Liver (tissue), 3 donors: ENCODE measurements at regions not wholly inside any gene's neighbourhood (a gene's known extent, or its start where the extent isn't known, plus 50 kb on each side); places are given as distances from the start of the nearest gene placed in this dataset.

Experiments used
- CTCF ChIP-seq: fragments of 150-350 bp; IDR thresholded peaks from 2 replicates; pipeline ENCODE4 v1.5.1; 2017; ENCODE audit warnings: improper control_type of control experiment, low read depth, low read length; ENCODE audit not compliant: missing input control
- RAD21 ChIP-seq, 2 donors: IDR thresholded peaks; 2 replicates each; pipeline ENCODE4 v1.6.1; 2016; ENCODE audit warnings: antibody characterized with exemption in 2 of 2, mild to moderate bottlenecking in 2 of 2
- SP1 ChIP-seq: IDR thresholded peaks from 2 replicates; pipeline ENCODE4 v1.6.1; 2018; ENCODE audit warnings: antibody characterized with exemption, mild to moderate bottlenecking
- TAF1 ChIP-seq: conservative IDR thresholded peaks from 2 replicates; pipeline ENCODE4 v1.6.1; 2016; ENCODE audit warnings: antibody characterized with exemption, mild to moderate bottlenecking
- donor health status: healthy.
- donor health status: healthy.

- no peak for TF ChIP-seq CTCF
- TF ChIP-seq TAF1, result no peak
- no peak for TF ChIP-seq RAD21 (IDR thresholded peaks at IDR 0.05)
- TF ChIP-seq SP1, result no peak
Observed at GRCh38 chr7:124086843-124087242, 54.0 kb upstream of the TMEM229A start.
